NCI-H1436 (cell line): ENCODE measurements at regions not wholly inside any gene's neighbourhood (a gene's known extent, or its start where the extent isn't known, plus 50 kb on each side); places are given as distances from the start of the nearest gene placed in this dataset.
A peak's percentile ranks its signal among the peaks of the same experiment; 100 is the strongest.
"Not testable (repeated sequence)": the region's sequence is repeated elsewhere in the genome, so short reads cannot be mapped to it uniquely, and the experiment has no call there.

Experiments
- DNase-seq: peaks from one replicate; lab custom pipeline; 2025; lab: John Stamatoyannopoulos, UW

DNA sequence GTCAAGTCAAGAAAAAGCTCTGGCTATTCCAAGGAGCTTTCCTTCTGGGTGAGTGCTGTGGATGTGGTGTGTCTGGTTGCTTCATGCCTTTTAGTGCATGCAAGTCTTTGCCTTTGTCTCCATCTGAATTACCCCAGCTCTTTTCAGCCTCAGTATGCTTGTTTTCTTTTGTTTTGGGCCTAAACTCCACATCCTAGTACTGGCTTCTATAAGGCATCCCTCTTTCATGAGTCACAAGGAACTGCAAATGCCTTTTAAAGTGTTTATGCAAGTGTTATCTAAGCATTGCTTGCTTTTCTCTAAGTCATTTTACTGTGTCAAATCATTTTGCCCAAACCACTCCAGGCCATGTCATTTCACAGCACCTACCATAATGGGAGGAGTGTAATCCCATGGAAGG lies 132.1 kb downstream of the PLCE1 start:
- DNase-seq: no peak

DNA sequence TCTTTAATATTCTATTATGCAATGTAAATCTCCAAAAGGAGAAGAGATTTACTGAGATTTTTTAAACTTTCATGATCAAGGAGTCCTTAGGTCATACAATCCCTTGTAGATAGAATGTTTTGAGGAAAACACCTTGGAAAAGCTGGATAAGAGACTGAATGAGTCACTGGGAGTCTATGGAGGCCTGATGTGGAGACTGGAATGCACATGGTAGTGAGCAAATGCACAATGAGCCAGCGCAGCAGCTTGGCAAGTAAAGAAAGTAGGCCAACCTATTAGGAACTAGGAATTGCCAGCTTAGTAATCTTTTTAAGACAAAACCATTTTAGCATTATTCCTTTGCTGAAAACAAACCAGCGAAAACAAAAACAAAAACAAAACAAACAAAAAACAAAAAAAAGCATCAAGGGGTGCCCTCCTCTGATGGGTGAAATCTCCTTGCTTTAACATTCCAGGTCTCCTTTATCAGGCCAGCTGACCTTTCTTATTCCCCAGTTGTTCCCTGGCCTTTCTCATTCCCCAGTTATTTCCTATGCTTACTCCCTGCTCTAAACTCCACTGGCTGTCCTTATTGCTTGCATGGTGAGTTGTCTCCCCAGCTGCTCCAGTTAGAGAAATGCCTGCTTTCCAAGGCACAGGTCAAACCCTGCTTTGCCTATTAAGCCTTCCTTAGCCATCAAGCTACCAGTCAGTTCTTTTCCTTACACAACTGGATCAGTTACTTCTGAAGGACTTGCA lies 135.8 kb downstream of the PLCE1 start:
- DNase-seq: no peak

DNA sequence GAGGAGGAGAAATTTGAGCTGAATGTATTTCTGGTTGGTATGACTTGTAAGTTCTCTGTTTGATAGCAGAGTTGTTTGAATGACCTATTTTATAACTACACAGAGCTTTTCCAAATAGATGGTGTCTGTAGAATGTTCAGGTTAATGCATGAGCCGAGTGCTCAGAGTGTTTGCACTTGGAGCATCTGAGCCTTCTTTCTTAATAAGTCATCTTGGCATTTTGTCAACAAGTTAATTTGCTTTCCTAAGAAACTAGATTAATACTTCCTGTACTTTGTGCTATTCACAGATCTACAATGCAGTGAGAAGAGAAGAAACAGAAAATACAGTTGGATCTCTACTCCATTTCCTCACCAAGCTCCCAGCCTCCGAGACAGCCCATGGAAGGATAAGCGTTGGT lies 138.2 kb downstream of the PLCE1 start:
- no peak for DNase-seq

DNA sequence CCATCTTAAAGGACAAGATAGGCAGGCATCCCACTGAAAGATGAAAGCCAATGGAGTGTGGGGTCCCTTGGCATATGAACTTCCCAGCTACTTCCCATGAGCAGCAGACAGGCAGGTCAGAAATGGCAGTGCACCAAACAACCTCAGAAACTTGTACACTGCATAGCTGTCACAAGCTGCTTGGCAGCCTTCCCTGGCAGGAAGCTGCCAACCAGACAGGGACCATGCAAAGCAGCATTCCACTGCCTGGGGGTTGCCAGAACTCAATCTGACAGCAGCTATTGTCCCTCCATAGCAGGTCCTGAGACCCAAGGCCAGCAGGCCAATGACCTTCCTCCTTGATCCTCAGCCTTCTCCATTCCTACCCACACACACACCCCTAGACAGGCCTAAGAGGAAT lies 139.5 kb downstream of the PLCE1 start:
- DNase-seq: no peak

DNA sequence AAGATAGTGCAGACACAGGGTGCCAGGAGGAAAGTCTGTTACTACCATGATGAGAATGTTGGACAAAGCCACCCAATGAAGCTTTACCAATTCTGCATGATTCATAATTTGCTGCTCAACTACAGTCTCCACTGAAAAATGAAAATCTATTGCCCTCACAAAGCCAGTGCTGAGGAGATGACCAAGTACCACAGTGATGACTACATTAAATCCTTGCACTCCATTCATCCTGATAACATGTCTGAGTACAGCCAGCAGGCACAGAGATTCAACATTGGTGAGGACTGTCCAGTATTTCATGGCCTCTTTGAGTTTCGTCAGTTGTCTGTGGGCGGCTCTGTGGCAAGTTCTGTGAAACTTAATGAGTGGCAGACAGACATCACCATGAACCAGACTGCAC lies 144.0 kb downstream of the PLCE1 start:
- no peak for DNase-seq

DNA sequence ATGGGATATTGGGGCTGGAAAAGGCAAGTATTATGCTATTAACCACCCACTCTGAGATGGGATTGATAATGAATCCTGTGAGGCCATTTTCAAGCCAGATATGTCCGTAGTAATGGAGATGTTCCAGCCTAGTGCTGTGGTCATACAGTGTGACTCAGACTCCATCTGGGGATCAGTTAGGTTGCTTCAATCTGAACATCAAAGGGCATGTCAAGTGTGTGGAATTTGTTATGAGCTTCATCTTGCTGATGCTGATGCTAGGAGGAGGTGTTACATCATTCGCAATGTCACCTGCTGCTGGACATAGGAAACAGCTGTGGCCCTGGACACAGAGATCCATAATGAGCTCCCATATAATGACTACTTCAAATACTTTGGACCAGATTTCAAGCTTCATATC lies 144.7 kb downstream of the PLCE1 start:
- no peak for DNase-seq

DNA sequence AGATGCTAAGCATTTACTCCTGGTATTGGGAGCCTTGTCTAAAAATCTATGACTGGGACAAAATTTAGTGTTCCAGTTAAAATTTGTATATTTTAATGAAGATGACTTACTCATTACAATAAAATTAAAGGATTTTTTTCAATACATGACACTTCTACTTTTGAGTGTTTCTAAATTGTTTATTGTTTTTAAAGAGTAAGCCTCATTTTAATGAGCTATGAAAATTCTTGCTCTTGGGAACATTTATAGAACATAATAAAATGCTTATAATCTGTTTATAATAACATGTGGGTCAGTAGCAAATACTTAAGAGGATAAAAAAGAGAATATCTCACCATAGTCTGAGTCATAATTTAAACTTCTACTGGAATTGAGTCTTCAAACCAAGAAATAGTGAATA lies 149.5 kb downstream of the PLCE1 start:
- no peak for DNase-seq

DNA sequence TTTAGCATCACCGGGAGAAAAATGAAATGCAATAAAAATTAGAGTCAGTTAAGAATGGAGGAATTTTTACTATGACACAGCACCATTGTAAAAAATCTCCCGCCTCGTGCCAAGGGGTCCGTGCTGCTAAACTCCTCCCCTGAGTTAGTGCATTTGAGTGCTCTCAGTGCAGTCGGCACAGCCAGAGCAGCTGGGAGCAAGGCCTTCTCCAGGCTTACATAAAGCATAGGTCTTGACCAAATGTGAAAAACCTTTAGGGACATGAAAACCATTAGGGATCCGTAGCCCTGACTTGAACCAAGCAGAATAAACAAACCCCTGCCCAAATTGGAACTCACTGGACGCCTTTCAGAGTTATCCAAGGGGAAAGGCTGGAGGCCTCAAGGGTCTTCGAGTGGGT lies 152.6 kb downstream of the PLCE1 start:
- no peak for DNase-seq

DNA sequence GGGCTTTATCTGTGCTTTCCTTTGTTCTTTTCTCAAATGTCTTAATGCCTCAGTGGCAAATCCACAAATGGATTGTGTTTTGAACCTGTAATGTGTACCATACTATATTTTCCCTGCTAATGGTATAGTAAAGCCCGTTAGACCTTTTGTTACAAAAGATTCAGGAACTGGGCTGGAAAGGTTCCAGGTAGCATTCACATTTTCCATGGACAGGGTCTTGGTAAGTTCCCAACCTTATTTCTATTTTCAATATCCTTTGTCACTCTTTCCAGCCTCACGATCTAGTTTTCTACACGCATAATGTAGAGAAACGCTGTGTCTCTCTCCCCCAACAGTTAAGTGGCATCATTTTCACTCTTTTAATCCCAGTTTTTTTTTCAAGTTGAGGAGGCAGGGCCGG lies 153.0 kb downstream of the PLCE1 start:
- DNase-seq: no peak

DNA sequence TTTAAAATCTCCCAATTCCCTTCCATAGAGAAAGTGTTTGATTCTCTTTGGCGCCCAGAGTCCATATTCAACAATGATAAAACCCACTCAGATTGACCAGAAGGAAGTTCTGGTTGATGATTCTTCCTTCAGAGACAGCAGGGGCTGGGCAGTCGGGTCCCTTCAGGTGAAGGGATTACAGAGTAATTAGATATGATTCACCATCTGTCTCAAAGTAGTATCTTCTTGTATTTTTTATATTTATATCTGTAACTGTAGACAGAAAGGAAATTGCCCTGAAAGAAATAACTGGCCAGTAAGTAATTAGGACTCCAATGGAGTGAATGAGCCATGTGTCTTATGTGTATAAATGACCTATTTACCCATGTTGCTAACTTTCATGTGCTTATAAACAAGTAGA lies 156.0 kb downstream of the PLCE1 start:
- no peak for DNase-seq

DNA sequence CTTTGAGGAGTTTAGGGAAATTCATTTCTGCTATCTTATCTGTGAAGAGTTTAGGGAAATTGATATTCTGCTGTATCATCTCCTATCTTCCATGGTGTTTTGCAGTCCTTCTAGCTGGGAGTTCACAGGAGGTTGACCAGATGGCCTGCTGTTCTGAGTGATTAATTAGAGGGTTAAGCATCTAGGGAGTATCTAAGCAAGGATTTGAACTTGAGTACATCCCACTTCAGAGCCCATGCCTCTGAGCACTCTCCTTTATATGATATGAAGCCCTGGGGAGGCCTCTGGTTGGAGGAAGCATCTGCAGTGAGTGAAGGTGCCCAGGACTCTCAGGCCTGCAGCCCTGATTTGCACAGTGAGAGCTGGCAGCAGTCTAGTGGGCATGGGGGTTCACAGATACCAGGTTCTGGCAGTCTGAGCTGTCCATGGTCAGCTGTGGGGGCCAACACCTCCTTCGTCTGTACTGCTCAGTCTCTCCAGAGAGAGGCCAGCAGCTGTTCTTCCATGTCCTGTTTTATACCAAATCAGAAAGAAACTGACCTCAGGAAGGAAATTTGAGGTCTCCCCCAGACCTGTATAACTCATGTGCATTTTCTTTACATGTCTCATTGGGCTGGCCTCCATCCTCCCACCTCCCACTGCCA lies 156.9 kb downstream of the PLCE1 start:
- DNase-seq: no peak

DNA sequence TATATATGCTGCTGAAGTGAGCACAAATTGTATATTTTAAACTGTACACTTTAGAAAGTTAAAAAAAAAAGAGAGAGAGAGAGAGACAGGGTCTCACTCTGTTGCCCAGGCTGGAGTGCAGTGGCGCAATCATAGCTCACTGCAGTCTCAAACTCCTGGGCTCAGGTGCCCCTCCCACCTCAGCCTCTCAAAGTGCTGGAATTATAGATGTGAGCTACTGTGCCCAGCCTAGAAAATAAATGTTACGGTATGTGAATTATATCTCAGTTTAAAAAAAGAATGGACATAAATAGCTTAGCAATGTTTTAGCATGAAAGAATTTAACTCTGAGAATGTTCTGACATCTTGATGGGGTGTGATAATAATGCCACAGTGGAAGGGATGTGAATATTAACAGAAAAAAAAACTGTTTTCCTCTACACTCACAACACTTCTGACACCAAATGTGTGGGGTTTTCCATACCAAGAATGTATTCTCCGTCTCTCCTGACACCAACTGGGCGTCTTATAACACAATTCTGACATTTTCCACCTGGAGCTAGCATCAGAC lies 162.1 kb downstream of the PLCE1 start:
- no peak for DNase-seq

DNA sequence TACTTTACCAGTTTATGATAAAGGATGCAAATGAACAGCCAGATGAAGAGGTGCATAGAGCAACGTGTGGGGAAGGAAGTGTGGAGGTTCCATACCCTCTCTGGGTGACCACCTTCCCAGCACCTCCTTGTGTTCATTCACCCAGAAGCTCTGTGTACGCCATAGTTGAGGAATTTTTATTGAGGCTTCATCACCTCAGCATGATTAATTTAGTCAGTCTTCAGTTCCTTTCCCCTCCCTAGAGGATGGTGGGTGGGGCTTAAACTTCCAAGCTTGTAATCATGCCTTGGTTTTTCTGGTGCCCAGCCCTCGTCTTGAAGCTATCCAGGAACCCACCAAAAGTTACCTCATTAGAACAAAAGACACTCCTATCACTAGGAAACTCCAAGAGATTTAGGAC lies 162.7 kb downstream of the PLCE1 start:
- DNase-seq: no peak

DNA sequence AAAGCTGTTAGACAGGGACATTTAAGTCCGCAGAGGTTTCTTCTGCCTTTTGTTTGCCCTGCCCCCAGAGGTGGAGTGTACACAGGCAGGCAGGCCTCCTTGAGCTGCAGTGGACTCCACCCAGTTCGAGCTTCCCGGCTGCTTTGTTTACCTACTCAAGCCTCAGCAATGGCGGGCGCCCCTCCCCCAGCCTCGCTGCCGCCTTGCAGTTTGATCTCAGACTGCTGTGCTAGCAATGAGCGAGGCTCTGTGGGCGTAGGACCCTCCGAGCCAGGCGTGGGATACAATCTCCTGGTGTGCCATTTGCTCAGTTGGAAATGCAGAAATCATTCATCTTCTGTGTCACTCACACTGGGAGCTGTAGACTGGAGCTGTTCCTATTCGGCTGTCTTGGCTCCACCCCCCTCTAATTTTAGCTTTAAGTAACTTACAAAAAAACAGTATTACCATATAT lies 171.5 kb downstream of the PLCE1 start:
- DNase-seq: not testable (repeated sequence)

DNA sequence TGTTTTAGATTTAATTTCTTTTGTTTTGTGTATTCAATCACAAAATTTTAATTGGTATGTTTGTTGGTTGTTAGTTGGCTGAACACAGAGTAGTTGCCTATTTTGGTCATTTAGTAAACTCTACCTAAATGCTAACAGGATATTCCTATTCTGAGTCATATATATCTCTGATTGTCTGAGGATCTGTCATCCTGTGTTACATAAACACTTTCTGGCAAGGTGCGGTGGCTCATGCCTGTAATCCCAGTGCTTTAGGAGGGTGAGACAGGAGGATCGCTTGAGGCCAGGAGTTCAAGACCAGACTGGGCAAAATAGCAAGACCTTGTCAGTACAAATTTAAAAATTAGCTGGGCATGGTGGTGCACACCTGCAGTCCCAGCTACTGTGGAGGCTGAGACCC lies 178.6 kb downstream of the PLCE1 start:
- no peak for DNase-seq

DNA sequence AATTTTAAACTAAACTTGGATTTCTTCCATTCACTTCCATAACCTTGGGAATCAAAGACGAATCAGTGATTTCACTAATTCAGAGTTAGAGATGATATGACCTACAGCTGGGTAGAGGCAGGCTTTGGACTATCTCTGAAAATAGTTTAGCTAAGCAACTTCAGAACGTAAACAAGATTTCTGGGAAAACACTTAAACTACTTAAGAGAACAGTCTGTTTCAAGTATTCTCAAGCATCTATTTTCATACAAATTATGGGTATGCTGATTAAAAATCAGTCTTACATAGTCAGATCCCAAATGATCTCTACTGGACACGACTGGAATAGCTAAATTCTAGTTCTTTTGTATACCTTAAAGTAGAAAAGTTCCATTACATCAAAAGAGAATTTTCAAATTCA lies 179.9 kb downstream of the PLCE1 start:
- DNase-seq: no peak

DNA sequence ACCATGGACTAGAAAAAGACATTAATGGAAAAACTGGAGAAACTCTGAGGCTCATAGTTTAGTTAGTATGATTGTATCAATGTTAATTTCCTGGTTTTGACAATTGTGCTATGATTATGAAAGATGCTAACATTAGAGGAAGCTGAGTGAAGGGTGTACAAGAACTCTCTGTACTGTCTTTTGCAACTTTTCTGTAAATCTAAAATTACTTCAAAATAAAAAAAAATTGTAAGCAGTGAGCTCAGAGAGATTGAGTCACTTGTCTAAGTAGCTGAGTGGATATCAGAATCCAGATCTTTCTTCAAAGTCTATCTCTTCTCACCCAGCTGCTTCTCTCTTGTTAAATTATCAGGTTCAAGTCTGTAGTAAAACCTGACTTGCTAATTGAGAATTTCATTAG lies 181.1 kb downstream of the PLCE1 start:
- DNase-seq: no peak

DNA sequence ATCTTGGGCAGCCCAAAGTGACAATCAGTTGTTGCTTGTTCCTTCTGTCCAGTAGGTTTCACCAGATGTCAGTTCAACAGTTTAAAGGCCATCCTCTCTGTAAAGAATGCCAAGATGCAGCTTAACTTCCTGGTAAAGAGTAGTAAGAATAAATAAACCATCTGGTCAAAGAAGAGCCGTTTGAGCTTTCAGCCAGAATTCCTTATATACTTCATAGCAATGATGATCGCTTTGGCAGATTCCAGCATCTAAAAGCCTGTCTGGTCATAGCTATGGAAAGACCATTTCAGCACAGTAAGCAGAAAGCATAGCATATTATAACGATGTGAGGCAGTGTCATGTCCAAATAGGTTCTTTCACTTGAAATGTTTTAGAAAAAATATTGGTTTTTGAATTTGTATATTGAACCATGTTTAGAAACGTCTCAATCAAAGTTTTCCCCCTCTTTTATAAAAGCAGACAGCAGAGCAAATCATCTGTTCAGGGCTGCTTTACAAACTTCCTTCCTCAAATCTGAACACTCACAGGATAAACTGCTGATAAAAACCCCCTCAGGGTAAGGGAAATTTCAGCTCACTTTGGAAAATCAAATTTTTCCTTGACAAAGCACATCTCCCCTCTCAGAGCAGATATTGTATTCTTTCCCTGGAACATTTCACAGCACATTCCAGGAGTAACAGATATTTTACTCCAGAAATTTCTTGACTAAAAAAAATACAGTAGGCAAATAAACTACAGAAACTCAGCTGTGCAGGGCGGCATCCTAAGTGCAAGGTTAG lies 184.1 kb downstream of the NOC3L start:
- DNase-seq: no peak

DNA sequence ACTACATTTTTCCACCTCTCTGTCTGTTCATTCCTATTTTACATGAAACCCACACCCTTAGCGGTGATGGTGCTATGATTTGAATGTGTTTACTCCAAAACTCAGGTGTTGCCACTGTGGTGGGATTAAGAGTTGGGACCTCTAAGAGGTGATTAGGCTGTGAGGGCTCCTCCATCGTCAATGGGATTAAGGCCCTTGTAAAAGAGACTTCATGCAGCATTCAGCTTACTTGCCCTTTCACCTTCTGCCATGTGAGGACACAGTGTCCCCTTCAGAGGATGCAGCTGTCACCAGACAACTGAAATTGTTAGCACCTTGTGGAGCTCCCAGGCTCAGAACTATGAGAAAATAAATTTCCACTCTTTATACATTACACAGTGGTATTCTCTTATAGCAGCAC lies 182.2 kb downstream of the NOC3L start:
- no peak for DNase-seq

DNA sequence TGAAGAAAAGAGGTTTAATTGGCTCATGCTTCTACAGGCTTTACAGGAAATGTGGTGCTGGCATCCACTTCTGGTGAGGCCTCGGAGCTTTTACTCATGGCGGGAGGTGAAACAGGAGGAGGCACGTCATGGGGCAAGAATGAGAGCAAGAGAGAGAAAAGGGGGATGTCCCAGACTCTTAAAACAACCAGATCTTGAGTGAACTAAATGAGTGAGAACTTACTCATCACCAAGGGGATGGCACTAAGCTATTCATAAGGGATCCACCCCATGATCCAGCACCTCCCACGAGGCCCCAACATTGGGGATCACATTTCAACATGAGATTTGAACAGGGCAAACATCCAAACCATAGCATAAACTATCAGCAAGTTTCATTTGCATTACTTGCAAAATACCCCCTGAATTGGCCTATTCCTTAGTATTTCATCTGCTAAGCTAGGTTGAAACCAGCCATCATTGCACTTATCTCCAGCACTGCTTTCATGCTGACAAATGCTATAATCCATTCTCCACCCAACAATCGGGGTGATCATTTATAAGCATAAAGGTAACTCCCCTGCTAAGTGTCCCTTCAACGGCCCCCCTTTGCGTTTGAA lies 179.0 kb downstream of the NOC3L start:
- no peak for DNase-seq

DNA sequence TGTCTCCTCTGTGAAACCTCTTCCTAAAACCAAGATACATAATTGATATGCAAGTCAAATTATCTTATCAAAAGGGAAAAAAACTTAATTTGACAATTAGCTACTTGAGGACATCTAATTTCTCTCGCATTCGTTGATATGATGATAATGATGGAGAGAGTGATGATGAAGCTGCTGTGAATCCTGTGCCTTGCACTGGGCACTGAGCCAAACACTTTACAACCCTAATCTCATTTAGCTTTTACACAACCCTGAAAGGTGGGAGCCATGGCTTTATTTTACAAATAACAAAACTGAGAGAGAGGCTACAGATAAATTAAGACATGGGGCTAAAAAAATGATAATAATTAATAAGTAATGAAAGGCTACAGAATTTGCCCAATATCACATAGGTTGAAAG lies 176.0 kb downstream of the NOC3L start:
- peak; percentile 1 for DNase-seq

DNA sequence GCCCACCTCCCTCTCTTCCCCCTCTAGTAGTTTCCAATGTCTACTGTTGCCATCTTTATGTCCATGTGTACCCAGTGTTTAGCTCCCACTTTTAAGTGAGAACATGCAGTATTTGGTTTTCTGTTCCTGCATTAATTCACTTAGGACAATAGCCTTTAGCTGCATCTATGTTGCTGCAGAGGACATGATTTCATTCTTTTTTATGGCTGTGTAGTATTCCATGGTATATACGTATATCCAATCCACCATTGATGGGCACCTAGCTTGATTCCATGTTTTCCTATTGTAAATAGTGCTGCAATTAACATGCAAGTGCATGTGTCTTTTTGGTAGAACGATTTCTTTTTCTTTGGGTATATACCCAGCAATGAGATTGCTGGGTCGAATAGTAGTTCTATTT lies 170.4 kb downstream of the NOC3L start:
- no peak for DNase-seq

DNA sequence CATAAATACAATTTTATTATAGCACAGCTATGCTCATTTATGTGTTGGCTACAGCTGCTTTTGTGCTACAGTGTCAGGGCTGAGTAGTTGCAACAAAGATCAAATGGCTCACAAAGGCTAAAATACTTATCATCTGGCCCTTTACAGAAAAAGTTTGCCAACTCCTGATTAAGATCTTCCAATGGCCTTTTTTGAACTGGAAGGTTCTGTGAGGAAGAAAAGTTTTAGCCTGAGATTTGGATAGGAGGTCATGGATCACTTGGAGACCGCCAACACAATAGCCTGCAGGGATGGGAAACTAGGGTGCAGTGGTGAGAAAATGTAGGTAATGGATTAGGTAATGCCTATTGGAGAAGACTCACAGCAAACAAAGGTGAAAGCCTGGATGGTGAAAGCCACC lies 169.8 kb downstream of the NOC3L start:
- no peak for DNase-seq
